CD4-positive, alpha-beta T cell treated with Interleukin-12 subunit alpha and Interleukin-12 subunit beta, for 1 hour (primary cell): ENCODE measurements at regions not wholly inside any gene's neighbourhood (a gene's known extent, or its start where the extent isn't known, plus 50 kb on each side); places are given as distances from the start of the nearest gene placed in this dataset.

Experiments
- DNase-seq: peaks from one replicate; pipeline ENCODE4 v3.0.0-alpha.2; 2020

DNA sequence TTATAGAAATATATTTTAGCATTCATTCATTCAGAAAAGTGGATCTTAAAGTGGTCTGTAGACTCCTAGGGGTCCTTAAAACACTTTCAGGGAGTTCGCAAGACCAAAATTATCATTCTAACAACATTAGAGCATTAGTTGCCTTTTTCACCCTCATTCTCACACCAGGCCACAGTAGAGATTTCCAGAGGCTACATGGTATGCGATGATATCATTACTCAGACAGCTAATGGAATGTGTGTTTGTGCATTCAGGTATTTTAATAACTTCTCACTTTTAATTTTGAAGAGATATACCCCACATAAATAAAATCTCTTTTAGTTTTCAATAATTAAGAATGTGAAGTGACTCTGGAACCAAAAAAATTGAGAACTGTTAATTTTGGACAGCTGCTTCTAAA lies 206.9 kb downstream of the NSUN3 start:
- DNase-seq, result no peak

GRCh38 chr3:94272016-94272415 lies 209.2 kb downstream of the NSUN3 start:
- DNase-seq, result no peak

GRCh38 chr3:94280958-94281357 lies 218.1 kb downstream of the NSUN3 start:
- DNase-seq, result no peak

DNA sequence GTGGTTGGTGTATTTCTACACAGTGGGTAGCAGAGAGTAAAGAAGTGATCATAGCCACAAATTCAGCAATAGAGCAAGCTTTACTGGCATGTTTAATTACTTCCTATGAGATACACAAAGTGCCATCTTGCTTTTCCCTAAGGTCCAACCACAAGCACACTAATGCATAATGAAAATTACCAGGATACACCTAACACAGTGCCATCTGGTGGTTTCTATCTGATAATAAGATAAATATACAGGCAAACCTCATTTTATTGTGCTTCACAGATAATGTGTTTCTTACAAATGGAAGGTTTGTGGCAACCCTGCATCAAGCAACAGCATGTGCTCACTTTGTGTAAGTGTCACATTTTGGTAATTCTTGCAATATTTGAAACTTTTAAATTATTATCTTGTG lies 223.0 kb downstream of the NSUN3 start:
- DNase-seq, result no peak

- no peak for DNase-seq
These were observed 228.8 kb downstream of the NSUN3 start for GRCh38 chr3:94291686-94292085.

- no peak for DNase-seq
These were observed 229.3 kb downstream of the NSUN3 start for GRCh38 chr3:94292151-94292550.

DNA sequence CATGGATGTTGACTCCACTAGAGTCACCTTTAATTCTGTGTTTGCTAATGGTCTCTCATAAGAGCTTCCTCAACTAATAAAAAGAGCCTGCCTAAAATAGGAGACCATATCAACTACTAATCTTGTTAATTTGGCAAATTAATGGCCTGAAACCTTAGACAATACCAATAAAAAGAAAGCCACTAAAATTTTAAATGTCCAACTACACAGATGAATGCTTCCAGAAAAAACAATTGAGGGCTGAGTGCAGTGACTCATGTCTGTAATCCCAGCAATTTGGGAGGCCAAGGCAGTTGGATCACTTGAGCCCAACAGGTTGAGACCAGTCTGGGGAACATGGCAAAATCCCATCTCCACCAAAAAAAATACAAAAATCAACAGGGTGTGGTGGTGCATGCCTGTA lies 230.9 kb downstream of the NSUN3 start:
- DNase-seq, result no peak

- DNase-seq, result no peak
These were observed 231.9 kb downstream of the NSUN3 start for GRCh38 chr3:94294806-94295205.

- no peak for DNase-seq
These were observed 236.9 kb downstream of the NSUN3 start for GRCh38 chr3:94299716-94300115.

GRCh38 chr3:94301366-94301765 lies 238.5 kb downstream of the NSUN3 start:
- DNase-seq, result no peak

- DNase-seq, result no peak
These were observed 240.4 kb downstream of the NSUN3 start for GRCh38 chr3:94303266-94303665.

DNA sequence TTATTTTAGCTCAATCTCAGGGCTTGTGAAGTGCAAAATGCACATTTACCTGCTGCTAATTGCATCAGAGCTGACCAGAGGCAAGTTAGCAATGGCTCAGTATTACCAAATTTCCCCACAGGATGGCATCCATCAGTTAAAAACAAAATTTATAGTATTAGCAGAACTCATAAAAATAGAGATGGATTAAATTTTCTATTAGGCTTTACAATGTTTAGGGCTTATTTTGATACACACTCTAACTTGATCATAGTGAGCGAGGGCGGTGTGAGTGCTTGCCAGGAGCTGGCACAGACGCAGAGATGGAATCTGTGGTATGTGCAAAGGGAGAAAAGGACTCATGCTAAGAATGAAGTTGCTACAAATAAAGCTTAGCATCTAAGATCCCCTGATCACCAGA lies 241.0 kb downstream of the NSUN3 start:
- no peak for DNase-seq

DNA sequence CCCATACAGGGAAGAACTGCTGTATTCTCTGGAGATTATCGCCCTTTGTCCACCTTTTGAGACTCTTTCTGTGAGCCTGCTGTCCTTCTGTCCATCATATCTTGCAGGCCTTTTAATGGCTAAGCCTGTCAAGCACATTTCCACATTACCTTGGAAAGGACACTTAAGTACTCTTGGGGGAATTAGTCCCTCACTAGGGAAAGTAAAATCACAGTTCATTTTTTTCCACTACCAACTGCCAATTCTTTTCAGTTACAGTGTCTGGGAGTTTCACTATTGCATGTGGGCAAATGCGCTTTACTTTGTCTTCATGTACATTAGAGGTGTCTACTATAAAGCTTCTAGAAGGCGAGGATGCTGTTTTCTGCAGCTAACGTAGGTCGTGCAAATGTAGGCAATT lies 242.1 kb downstream of the NSUN3 start:
- DNase-seq, result no peak

- no peak for DNase-seq
These were observed 243.2 kb downstream of the NSUN3 start for GRCh38 chr3:94305835-94306611.

DNA sequence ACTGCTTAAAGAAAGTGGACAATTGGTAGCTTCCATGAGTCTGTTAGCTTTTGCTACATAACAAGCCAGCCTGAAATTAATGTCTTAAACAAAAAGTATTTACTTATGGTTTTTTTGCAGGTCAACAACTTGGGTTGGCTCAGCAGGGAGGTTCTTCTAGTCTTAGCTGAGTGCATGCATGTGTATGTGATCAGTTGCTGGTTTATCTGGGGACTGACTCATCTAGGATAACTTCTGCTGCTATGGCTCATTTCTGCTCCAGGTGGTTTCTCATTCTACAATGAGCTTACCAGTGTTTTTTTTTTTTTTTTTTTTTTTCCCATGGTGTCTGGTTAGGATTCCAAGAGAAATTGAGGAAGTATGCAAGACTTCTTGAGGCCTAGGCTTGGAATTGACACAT lies 244.7 kb downstream of the NSUN3 start:
- DNase-seq, result no peak

- DNase-seq, result no peak
These were observed 245.9 kb downstream of the NSUN3 start for GRCh38 chr3:94308767-94309166.

DNA sequence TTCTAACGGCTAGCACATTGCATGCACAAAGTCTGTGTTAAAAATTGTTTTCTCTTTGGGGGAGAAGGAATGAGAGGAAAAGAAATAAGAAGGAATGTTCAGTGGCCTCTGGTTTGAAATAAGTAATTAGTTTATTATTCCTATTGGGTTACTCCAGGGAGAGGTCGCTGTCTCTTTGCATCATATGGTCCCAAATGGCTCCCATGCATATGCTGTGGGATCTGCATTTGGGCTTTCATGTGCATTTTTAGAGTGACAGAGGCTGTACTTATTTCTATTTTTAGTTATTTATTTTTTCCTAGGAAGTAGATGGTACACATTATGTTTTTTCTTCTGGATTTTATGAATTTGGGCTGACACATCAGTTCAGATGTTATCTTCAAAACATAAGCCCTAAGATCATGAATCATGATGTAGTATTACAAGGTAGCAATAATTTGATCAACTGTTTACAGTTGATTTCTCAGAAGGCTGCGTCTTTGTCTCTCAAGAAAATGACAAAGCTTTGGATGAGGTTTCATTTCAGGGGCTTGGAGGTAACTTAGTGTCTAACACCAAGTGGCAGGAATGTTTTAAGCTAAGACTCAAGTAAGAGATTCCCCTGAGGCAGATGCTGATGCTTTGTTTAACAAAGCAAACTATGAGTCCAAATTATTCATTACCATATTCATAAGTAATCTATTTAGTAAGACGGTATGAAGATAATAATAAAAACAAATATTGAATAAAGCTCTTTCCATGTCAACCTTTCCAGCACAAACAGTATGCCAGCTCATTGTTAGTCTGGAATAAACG lies 247.7 kb downstream of the NSUN3 start:
- no peak for DNase-seq

DNA sequence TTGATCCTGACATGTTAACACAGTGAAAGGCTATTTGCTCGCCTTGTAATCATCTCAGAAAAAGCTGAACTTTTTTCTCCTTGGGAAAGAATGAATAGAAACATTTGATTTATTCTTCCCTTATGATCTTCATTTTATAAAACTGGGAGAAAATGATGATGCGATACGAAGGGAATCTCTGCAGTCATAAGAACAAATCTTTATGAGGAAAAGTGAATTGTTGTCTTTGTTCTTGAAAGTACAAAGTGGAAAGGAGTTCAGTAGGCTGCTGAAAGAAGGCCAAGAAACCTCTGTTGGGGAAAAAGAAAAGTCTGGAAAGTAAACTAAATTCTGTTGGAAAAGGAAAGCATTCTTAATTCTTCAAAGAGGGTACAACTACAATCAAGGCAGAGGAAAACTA lies 248.8 kb downstream of the NSUN3 start:
- no peak for DNase-seq

DNA sequence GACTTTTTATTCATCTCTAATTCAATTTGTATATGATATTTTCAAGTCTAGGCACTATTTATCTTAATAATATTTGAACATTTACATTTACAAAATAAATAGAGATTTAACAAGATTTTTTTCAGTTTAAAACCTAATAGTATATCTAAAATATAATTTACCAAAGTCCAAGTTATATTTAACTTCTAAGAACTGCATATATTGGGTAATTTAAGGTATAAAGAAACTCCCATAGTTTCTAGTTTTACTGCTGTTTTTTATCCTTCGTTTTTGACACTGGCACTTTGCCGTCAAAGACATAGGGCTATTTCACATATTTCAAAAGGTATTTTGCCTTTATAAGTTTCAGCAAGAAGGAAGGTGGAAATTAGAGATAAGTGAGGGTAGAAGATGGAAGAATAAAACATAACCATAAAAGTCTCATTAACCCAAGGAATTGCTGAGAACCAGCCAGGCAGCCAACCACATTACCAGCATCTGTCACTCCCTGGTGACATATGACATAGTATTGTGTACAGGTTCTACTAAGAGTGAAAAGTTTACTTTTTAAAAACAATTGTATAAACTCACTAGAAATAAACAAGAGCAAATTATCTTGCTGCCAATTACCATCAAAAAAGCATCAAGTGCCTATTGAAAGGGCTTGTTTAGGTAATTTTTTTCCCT lies 251.5 kb downstream of the NSUN3 start:
- no peak for DNase-seq

DNA sequence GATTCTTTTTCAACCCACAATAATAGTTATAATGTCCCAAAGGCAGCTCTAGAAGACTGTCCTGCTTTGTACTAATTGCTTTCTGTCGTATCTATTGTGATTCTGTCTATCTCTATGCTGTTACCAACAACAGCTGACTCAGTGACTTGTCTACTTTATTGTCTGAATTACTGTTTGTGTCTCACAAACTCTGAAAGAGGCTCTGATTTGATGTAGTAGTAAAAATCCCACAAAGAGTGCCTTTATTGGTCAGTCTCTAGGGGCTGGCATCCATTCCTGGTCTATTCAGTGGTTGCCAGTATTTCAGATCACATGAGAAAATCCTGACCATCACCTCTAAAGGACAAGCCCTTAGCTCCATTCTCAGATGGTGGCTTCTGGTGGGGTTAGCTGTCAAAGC lies 254.2 kb downstream of the NSUN3 start:
- DNase-seq, result no peak

DNA sequence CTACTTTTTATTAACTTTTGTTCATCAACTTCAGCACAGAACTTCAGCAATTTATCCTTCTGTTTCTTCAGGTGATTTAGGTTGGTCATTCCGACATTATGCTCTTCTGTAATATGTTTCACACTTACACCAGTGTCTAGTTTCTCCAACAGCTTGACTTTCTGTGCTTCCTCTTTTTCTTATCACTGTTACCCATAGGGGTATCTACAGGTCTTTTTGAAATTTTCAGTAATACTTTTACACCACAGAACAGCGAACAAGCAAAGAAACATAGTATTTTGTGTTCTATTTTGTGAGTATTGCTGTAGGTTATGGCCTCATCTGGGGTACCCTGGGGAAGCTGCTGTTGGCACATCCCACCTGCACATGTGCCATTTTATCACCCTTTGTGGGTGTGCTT lies 260.7 kb downstream of the NSUN3 start:
- no peak for DNase-seq

DNA sequence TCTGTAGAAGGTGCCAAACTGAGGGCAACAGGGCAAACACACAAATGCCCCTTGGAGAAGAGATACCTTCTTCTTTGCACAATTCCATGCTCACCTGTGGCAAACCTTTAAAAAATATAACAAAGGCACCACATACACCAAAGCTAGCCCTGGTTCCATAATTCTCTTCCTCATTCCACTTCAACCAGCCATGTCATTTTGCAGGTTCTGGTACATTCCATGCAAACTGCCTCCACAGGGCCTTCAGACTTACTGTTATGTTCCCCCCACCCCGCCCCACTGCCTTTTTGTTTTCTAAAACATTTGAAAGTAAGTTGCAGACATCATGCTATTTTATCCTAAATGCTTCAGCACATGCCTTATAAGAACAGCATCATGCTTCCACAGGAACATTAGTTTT lies 269.0 kb downstream of the NSUN3 start:
- DNase-seq, result no peak

GRCh38 chr3:94336046-94336753 lies 273.3 kb downstream of the NSUN3 start:
- DNase-seq, result no peak
